GM12872 (cell line): ENCODE measurements at regions not wholly inside any gene's neighbourhood (a gene's known extent, or its start where the extent isn't known, plus 50 kb on each side); places are given as distances from the start of the nearest gene placed in this dataset.

ENCODE experiments used
- CTCF ChIP-seq: IDR thresholded peaks from 3 replicates; pipeline ENCODE4 v1.5.1; 2011; ENCODE audit warnings: low read depth, mild to moderate bottlenecking, low read length, moderate library complexity; ENCODE audit not compliant: insufficient read depth

- TF ChIP-seq CTCF: no peak
Measured at GRCh38 chr7:79547132-79547531, 93.7 kb upstream of the MAGI2 start.

- TF ChIP-seq CTCF: no peak
Measured at GRCh38 chr7:79540592-79540991, 87.1 kb upstream of the MAGI2 start.

- no peak for TF ChIP-seq CTCF
Measured at GRCh38 chr7:79534128-79534527, 80.7 kb upstream of the MAGI2 start.

- TF ChIP-seq CTCF: no peak
Measured at GRCh38 chr7:79531905-79532664, 78.6 kb upstream of the MAGI2 start.

- no peak for TF ChIP-seq CTCF
Measured at GRCh38 chr7:79531116-79531515, 77.6 kb upstream of the MAGI2 start.

GRCh38 chr7:79529881-79530235 is 76.4 kb upstream of the MAGI2 start:
- TF ChIP-seq CTCF: no peak

GRCh38 chr7:79529214-79529880 is 75.9 kb upstream of the MAGI2 start:
- no peak for TF ChIP-seq CTCF
